NCI-H1694 (cell line): ENCODE measurements at regions not wholly inside any gene's neighbourhood (a gene's known extent, or its start where the extent isn't known, plus 50 kb on each side); places are given as distances from the start of the nearest gene placed in this dataset.
"Not testable (repeated sequence)": the region's sequence is repeated elsewhere in the genome, so short reads cannot be mapped to it uniquely, and the experiment has no call there.

Experiments
- DNase-seq: peaks from one replicate; lab custom pipeline; 2025; lab: John Stamatoyannopoulos, UW

- DNase-seq = no peak
Measured at GRCh38 chr9:75282047-75282446, 193.7 kb downstream of the OSTF1 start.

GRCh38 chr9:75289332-75289731 is 201.0 kb downstream of the OSTF1 start:
- DNase-seq = no peak

GRCh38 chr9:75299324-75299723 is 211.0 kb downstream of the OSTF1 start:
- no peak for DNase-seq

- DNase-seq = no peak
Measured at GRCh38 chr9:75333624-75334023, 245.3 kb downstream of the OSTF1 start.

- no peak for DNase-seq
Measured at GRCh38 chr9:75358846-75359245, 270.5 kb downstream of the OSTF1 start.

GRCh38 chr9:75359638-75360037 is 271.3 kb downstream of the OSTF1 start:
- DNase-seq = no peak

GRCh38 chr9:75360252-75360651 is 271.9 kb downstream of the OSTF1 start:
- no peak for DNase-seq

GRCh38 chr9:75362446-75362845 is 274.1 kb downstream of the OSTF1 start:
- DNase-seq = not testable (repeated sequence)

GRCh38 chr9:75365196-75365595 is 276.9 kb downstream of the OSTF1 start:
- no peak for DNase-seq

- DNase-seq = no peak
Measured at GRCh38 chr9:75369989-75370388, 281.7 kb downstream of the OSTF1 start.

GRCh38 chr9:75372499-75373268 is 284.4 kb downstream of the OSTF1 start:
- DNase-seq = no peak

GRCh38 chr9:75376680-75377254 is 288.5 kb downstream of the OSTF1 start:
- no peak for DNase-seq

GRCh38 chr9:75378036-75378435 is 289.7 kb downstream of the OSTF1 start:
- DNase-seq = no peak

- DNase-seq = no peak
Measured at GRCh38 chr9:75378926-75379325, 290.6 kb downstream of the OSTF1 start.

- DNase-seq = no peak
Measured at GRCh38 chr9:75382126-75382525, 293.8 kb downstream of the OSTF1 start.

- DNase-seq = not testable (repeated sequence)
Measured at GRCh38 chr9:75383420-75384034, 295.2 kb downstream of the OSTF1 start.

GRCh38 chr9:75385236-75385635 is 296.9 kb downstream of the OSTF1 start:
- DNase-seq = no peak

- DNase-seq = no peak
Measured at GRCh38 chr9:75389101-75389500, 300.8 kb downstream of the OSTF1 start.

- no peak for DNase-seq
Measured at GRCh38 chr9:75390951-75391350, 302.6 kb downstream of the OSTF1 start.

- DNase-seq = no peak
Measured at GRCh38 chr9:75391497-75391896, 303.2 kb downstream of the OSTF1 start.

- no peak for DNase-seq
Measured at GRCh38 chr9:75395336-75395735, 307.0 kb downstream of the OSTF1 start.

- DNase-seq = no peak
Measured at GRCh38 chr9:75397836-75398235, 309.5 kb downstream of the OSTF1 start.

GRCh38 chr9:75408391-75408790 is 320.1 kb downstream of the OSTF1 start:
- DNase-seq = no peak
